Forelimb muscle (tissue), 1 donor: ENCODE measurements at regions not wholly inside any gene's neighbourhood (a gene's known extent, or its start where the extent isn't known, plus 50 kb on each side); places are given as distances from the start of the nearest gene placed in this dataset.
"Not testable (repeated sequence)": the region's sequence is repeated elsewhere in the genome, so short reads cannot be mapped to it uniquely, and the experiment has no call there.

Source experiments
- DNase-seq: peaks from one replicate; pipeline ENCODE4 v3.0.0-alpha.2; 2013; ENCODE audit warnings: low read depth

GRCh38 chr16:51543971-51544370 lies 392.9 kb upstream of the SALL1 start:
- no peak for DNase-seq

DNA sequence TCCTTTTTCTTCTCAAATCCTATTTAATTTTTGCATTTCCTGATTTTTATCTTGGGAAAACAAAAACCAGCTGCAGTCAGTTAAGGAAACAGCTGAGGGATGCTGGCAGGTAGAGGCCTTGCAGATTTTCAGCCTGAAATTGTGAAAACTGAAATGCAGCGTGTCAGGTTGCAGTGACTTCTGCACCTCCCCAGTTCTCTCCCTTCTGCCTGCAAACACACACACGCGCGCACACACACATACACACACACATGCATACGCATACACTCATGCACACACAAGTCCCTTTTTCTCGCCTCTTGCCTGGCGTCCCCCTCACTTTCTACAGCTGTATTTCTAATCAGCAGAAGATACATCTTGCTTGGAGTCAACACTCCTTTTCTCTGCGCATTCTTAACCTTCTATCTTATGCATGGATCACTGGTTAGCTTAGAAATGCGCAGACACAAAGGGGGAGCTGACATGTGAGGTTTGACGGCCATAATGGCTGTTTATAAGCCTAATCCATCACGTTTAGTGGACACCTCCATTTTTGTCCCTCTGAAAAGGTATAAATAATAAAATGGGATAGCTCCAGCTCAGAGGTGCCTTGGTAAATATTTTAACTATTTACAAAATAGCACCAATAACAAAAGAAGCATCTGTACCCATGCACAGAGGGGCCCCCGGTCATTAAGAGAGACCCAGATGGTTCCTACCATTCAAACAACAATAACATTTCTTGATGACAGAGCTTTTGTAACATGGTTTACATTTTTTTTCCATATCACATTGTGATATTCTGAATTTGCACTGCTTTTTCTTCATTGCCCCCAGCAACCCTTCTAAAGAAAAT lies 392.1 kb upstream of the SALL1 start:
- DNase-seq: peak; percentile 58

DNA sequence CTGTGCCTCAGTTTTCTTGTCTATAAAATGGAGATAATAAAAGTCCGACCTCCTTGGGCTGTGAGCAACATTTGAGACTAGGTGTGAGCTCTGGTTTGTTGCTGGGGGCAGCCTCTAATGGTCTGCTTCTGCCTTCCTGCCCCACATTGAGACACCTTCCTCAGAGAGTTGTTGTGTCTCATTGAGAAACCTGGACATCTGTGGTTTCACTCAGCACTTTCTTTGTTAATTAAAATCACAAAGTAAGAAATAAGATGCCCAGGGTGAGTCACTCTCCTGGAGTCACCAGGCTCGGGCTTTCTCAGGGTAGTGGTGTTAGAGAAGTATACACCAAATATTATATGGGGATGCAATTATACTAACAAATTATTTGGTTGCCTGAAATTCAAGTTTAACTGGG lies 389.2 kb upstream of the SALL1 start:
- DNase-seq: no peak

DNA sequence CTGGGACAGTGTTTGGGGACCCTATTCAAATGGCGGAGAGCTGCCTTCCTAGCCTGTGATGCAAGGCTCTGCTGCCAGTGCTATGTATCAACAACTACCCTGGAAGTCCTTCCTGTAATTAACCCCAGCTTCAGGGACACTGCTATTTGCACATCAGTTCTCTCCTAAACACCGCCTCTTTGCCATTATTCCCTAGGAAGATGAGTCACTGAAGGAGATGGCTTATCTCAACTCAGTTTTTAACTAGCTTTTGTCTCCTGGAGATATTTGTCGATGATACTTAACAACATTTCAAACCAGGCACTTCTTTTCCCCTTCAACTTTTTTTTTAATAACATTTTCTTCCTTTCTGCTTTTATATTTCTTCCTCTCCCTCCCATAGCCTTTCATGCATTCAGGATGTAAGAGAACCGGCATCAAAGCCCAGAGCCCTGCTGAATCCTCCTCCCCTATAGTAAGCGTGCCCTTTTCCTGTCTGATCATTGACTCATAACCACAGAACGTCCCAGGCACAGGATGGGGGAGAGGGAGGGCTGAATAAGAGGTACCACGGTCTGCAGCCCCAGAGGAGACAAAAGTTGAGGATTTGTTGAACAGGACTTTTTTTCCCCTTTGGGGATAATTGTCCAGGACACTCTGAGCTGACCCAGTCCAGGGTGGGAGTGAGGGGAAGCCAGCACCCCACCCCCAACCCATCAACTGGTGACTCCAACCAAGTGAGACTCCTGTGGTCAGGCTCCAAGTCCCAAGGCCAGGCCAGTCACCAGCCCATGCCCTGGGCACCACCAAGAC lies 387.8 kb upstream of the SALL1 start:
- DNase-seq: no peak

GRCh38 chr16:51535591-51535990 lies 384.5 kb upstream of the SALL1 start:
- DNase-seq: no peak

GRCh38 chr16:51532551-51532950 lies 381.5 kb upstream of the SALL1 start:
- no peak for DNase-seq

DNA sequence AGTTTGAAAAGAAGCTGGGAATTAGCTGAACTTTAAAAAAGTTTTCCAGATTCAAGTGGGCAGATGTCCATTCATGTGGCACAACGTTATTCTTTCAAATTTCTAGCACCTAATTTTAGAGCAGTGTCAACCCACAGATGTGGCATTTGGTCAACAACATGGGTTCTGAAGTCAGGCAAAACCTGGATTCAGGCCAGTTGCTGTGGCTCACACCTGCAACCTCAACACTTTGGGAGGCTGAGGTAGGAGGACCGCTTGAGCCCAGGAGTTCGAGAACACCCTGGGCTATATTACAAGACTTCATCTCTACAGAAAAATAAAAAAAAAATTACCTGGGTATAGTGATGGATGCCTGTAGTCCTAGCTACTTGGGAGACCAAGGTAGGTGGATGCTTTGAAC lies 380.2 kb upstream of the SALL1 start:
- DNase-seq: no peak

DNA sequence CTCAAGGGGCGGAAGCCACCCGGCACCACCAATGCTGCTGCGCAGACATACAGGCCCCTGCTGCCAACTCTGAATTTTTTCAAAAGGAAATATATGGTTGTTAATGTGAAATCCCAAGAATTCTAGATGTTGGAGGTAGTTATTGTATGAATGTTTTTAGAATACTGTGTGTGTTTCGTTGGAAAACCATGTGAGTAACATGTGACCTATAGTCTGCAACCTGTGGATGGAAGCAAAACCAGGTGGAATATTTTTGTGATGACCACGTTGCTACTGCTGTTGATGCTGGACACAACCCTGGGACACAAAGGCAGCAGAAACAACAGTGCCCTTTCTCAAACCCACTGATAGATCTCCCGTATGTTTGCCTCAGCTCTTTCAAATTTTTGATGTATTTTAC lies 376.3 kb upstream of the SALL1 start:
- no peak for DNase-seq

DNA sequence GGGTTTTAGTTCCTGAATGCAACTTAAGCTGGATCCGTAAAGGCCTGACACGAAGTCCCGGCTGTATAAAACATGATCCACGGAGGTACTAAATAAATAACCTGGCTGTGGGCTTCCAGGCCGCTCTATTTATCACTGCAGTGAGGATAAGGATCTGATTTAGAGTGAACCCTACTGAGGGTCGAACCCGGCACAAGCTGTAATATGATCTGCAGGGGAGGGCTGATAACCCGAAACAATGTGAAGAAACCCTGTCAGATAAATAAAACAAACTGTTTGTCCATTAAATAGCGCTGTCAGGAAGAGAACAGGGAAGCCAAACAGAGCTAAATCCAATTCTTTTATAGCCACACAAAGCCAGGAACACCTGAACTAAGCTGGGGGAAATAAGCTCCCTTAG lies 375.6 kb upstream of the SALL1 start:
- no peak for DNase-seq

GRCh38 chr16:51524555-51525373 lies 373.7 kb upstream of the SALL1 start:
- DNase-seq: no peak

- DNase-seq: no peak
Measured at GRCh38 chr16:51524070-51524469, 373.0 kb upstream of the SALL1 start.

DNA sequence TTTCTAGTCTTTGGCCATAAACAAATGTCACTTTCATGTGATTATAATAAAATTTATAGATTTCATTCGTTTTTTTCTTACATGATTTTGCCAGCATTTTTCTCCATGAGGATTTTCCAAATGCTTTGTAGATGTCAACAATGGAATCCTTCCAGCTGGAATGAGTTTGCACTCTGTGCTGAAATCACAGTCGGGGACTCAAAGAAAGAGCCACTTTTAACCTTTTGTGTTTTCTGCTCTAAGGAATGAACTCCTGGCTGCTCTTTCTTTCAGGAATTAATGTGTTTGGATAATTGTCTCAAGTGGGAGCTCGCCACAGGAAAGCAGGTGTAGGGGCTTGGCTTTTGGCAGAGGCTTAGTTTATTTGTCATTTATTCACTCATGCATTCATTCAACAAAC lies 372.3 kb upstream of the SALL1 start:
- peak; percentile 49 for DNase-seq

DNA sequence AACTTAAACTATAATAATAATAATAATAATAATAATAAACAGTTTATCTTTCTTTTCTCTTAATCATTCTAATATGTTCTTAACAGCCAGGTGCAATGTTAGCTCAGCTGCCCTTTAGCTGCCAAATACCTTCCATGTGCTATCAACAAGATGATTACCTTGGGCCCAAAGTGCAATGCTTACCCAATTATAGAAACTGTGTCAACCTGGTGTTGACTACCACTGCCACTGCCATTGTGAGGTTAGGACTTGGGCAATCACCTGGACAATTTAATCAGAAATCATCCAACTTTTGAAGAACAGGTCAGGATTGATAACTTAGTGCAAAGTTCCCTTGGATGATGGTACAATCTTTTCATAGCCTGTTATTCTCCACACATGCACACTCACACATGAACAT lies 371.8 kb upstream of the SALL1 start:
- no peak for DNase-seq

- not testable (repeated sequence) for DNase-seq
Measured at GRCh38 chr16:51516960-51517359, 365.9 kb upstream of the SALL1 start.

DNA sequence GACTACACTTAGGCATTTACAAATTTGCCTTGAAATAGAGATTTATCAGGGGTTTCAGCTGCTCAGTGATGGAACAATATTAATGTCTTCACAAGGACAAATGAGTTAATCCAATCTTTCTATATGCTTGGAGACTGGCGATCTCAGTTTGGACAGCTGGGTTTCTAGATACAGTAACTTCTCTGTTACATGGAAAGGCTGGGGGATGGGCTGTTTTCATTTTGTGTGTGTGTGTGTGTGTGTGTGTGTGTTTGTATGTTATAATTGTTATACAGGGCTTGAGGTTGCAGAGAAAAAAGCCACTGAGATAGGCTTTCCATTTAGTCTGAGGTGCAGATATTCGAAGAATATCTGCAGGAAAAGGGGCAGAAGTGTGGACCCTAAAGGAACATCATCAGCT lies 359.3 kb upstream of the SALL1 start:
- no peak for DNase-seq

GRCh38 chr16:51509336-51509735 lies 358.3 kb upstream of the SALL1 start:
- DNase-seq: no peak

- peak; percentile 75 for DNase-seq
Measured at GRCh38 chr16:51508490-51509212, 357.6 kb upstream of the SALL1 start.

GRCh38 chr16:51507286-51507685 lies 356.2 kb upstream of the SALL1 start:
- DNase-seq: no peak

GRCh38 chr16:51500306-51500705 lies 349.2 kb upstream of the SALL1 start:
- no peak for DNase-seq

GRCh38 chr16:51497541-51498211 lies 346.6 kb upstream of the SALL1 start:
- DNase-seq: no peak

DNA sequence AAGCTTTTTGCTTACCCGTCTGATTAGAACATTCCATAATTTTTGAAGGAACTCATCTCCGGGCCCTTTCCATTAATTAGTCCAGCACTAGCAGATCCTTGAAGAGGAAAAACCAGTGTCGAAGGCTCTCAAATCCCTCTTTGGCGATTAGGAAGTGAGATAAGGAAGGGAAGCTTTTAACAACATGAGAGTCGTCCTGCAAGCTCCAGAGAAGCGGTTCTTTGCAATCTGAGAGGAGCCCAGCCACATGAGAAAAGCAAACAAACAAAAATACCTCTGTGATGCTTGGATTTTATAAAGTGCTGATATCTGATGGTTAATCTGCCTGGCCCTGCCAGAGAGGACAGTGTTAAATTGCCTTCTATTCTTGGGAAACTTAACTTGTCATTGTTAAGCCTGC lies 339.8 kb upstream of the SALL1 start:
- no peak for DNase-seq
